ENCODE measurements at regions not wholly inside any gene's neighbourhood (a gene's known extent, or its start where the extent isn't known, plus 50 kb on each side); places are given as distances from the start of the nearest gene placed in this dataset.

DNA sequence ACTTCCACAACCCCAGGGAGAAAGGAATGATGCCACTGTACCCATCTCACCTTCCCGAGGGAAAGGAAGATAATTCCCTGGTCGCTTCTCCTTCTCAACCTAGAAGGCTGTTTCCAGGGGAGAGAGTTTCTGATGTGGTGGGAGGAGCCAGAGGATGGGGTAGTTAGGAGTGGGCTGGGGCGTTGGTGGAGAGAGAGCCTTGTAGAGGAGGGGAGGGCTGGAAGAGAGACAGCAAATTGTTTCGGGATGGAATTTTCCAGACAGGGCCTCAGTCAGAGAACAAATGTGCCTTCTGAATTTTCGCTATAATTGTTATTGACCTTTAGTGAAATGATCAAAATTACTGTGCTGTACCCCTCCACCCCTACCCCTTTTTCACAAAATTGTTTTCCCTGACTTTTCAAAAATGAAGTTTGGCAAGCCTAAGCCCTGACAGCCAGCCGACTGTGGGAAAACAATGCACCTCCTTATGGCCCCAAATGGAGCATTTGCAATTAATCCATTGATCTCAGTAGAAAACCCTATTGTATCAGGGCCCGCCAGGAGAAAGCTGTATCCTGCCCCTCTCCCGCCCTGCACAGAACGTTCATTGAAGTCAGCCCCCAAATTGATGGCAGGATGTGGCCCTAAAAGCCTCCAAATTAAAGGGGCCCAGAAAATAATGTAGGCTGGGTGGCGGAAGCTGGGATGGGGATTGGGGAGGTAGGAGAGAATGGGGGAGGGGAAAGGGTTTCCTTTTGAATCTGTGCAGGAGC is 69.1 kb upstream of the JUN start:
- TF ChIP-seq, protein P1, sequence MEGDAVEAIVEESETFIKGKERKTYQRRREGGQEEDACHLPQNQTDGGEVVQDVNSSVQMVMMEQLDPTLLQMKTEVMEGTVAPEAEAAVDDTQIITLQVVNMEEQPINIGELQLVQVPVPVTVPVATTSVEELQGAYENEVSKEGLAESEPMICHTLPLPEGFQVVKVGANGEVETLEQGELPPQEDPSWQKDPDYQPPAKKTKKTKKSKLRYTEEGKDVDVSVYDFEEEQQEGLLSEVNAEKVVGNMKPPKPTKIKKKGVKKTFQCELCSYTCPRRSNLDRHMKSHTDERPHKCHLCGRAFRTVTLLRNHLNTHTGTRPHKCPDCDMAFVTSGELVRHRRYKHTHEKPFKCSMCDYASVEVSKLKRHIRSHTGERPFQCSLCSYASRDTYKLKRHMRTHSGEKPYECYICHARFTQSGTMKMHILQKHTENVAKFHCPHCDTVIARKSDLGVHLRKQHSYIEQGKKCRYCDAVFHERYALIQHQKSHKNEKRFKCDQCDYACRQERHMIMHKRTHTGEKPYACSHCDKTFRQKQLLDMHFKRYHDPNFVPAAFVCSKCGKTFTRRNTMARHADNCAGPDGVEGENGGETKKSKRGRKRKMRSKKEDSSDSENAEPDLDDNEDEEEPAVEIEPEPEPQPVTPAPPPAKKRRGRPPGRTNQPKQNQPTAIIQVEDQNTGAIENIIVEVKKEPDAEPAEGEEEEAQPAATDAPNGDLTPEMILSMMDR (IDR thresholded peaks at IDR 0.05), result no peak
- no peak for TF ChIP-seq POLR2AphosphoS5 (IDR thresholded peaks at IDR 0.05)
- TF ChIP-seq POLR2A (IDR thresholded peaks at IDR 0.05), result no peak
